NCI-H2107 treated with DMSO at 0.1 percent for 48 hours (cell line): ENCODE measurements at regions not wholly inside any gene's neighbourhood (a gene's known extent, or its start where the extent isn't known, plus 50 kb on each side); places are given as distances from the start of the nearest gene placed in this dataset.

Experiments
- DNase-seq: peaks from one replicate; lab custom pipeline; 2025; ENCODE audit not compliant: unreplicated experiment; lab: John Stamatoyannopoulos, UW

DNA sequence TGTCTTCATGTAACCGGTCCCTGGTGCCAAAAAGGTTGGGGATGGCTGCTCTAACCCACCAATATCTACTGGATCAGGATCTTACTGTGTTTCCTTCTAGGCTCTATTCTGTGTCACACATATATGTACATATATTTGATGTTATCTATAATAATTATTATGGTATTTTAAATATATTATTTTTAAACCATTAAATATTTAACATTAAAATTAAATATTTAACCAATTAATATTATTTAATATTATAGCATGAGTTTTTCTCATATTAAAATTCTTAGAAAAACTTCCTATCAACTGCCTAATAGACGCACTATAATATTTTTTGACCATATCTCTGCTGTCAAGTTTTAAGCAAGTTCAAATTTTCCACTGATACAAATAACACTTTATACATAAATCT, 196.9 kb upstream of the PLET1 start:
- DNase-seq: no peak

DNA sequence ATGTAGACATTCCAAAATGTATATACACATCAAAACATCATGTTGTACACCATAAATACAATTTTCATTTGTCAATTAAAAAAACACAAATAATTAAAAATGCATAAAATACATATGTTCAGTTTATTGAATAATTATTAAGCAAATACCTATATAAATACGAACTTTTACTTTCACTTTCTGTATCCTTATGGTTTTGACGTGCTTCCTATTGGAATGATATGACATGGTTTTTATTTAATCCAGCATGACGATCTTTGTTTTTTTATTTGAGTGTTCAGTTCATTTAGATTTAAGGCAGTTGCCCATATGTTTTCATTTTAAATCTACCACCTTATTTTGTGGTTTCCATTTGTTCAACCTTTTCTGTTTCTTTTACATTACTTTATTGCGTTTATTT, 198.3 kb upstream of the PLET1 start:
- DNase-seq: no peak

DNA sequence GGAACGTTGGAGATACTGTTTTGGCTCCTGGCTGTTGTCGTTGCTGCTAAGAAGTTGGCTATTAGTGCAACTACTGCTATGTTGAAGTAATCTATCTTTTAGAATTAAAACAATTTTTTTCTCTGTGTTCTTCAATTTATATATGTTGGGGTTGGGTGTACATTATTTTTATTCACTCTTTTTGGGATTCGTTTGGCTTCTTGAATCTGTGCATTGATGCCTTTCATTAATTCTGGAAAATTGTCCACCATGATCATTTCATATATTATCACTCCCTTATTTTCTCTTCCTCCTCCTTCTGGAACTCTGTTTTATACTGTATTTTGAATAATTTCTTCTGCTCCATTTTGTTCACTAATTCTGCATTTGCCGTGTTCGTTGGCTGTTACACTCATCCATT, 199.5 kb upstream of the PLET1 start:
- no peak for DNase-seq

DNA sequence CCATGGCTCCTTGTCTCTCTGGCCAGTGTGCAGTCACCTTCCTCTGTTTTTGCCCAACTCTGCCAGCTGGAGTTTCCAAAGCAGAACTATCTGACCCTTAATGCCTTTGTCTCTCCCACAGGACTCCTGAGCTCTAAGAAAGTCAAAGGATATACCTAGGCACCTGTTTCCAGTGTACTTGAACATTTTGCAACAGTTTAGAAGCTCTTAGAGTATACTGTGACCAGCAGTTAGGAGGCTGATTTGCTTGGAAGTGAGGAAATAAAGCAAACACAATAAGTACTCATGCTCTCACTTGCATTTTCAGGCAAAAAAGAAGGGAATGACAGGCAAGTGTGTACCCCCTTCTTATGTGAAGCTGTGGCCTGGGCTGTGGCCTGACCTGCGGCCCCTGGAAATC, 204.3 kb upstream of the PLET1 start:
- no peak for DNase-seq

DNA sequence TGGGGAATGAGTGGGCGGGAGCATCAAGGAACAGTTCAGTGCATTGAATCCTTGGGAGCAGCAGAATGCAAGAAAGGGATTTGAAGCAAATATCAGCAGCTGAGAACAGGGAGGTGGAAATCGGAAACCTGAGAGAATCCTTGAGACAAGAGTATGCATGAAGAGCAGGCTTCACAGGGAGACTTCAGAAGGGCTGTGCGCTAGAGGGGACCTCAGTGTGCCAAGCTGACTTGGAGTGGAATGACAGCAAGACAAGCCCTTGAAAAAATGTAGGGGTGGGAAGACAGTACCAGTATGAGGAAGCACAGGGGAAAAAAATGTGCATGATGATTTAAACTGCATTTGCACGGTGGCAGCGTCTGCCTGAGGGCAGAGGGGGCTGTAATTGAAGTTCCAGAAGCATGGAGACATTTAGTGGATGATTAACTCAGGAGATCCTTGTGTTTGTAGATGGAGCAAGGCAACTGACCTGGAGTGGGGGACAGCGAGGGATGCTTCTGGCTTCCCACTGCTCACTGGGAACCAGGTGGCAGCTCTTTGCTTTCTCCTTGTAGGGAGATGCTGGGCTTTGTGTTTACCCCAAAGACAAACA, 204.9 kb upstream of the PLET1 start:
- DNase-seq: no peak

DNA sequence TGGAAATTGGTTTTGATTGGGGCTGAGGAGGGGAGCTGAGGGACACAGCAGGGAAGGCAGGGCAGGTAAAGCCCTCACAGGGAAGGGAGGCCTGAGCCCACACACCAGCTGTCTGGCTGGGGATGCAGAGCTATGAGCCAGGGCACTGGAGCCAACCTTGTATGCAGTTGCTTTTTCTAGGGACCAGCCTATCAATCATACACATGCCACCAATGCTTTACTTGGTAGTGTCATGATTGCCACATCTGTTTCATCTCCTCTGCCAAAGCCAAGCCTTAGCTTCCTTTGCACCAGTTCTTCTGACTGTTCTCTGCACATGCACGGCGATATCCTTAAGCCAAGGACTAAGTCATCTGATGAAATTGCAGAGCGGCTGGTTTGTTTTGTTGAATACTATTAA, 207.1 kb upstream of the PLET1 start:
- DNase-seq: no peak

DNA sequence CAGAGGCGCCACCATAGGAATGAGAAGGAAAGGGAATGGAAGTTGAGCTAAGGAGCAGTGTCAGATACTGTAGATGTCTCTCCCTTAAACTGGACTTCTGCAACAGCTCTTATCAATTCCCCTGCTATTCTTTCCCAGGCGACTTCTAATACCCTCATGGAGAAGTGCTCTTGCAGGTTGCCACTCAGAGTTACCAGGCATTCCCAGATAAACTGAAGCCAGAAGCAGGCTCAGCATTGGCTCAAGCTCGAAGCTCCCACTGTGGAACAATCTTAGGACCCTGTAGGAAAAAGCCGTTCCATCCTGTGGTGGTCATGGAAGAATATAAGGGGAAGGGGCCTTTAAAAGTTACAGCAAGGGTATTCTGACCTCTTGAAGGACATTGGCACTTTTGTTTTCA, 208.7 kb upstream of the PLET1 start:
- DNase-seq: no peak

DNA sequence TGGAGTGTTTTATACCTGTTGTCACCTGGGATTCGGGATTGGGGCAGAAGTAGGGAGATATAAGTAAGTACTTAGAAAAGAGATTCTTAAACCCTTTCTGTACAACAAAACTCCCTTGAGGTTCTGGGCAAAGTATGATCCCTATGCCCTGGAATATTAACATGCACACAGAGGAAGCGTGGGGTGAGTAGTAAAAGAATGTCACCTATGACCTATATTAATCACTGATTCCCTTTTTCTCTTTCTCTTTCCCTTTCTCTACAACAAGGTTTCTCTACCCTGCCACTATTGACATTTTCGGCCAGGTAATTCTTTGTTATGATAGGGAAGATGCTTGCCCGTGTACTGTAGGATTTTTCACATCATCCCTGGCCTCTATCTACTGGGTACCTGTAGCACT, 209.7 kb upstream of the PLET1 start:
- DNase-seq: no peak

DNA sequence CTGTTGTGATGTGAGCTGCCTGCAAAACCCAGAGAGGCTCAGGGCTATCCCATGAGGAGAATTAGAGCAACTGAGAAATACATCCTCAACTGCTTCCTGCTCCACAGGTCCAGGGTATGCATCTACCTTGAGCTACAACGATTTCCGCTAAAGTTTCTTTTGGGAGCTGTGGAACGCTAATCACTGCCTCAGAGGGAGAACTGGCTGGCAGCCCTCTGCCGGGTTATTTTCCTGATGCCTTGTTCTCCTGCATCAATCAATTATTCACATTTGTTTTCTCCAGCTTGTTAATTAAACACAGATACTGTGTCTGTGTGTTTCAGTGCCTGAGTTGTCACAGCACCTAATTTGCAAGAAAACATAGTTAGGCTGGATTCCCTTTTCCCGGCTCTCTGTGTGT, 211.1 kb upstream of the PLET1 start:
- no peak for DNase-seq

DNA sequence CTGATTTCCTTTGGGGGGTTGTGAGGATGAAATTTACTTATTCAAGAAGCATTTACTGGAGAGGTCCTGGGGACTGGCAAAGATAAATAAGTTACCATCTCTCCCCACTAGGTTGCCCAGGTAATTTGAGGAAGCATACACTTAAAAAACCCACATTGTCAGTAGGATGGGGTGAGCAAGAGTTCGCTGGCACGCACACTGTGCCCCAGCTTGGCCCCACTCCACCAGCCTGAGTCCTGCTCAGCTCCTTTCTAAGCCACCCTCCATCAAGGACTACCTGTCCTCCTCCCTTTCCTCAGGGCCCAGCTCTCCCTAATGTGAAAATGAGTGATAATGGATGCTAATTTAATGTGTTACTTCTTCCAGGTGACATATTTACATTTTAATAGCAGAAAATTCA, 216.5 kb upstream of the PLET1 start:
- DNase-seq: no peak

DNA sequence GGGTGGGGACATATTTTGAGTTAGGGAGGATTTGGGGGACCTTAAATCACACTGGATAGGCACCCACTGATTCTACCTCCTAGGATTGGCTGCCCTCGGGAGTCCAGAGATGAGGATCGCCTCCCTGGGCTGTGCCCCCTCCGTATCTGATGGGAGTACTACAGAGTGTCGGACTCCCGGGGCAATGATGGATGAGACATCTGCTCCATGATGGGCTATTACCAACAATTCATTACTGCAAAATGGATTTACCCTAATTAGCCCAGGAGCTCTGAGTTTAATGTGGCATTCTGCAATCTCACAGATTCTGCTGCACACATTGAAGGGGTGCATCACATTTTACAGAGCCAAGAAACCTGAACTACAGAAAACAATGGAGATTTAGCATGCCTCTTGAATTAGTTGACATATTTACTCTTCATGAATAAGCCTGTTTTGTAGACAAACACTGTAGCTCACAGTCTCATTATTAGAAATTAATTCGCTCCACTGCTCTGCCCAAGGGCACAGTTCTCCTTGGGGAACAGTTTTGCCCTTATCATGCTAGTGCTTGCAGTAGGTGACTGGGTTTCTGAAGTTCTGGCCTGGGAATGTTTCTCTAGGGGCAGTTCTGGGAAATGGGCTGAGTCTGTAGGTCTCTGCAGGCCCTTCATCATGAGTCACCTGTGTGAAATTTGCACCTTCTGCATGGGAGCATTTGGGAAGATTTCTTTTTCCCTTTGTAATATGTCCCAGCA, 217.1 kb upstream of the PLET1 start:
- no peak for DNase-seq

DNA sequence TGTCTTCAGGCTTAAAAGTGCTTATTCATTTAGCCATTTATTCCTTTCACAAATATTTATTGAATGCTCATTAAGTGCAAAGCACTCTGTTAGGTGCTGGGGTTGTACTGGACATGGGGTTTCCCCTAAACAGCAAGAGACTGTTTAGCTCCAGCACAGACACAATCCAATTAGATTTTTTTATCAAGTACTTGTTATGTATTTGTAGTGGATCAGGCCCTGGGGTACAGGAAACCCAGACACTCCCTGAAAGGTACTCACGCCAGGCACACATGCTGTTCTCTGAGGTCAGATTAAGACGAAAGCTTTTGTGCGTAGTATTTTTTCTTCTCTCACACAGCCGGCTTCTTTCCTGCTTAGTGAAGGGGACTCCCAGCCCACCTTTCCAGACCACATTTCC, 218.1 kb upstream of the PLET1 start:
- no peak for DNase-seq

DNA sequence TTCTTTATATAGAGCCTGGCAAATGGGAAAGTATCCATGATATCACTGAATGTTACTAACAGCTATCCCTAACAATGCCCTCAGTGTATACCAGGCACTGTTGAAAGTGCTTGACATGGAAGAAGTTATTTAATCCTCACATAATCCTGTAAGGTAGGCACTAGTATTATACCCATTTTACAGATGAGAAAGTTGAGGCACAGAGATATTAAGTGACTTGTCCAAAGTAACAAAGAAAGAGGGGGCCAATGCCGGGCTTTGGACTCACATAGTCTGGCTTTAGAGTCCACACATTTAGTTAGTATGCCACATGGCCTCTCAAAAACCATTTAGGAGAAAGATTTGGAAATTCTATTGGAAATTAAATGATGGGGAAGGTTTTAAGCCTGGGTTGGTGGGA, 220.8 kb upstream of the PLET1 start:
- DNase-seq: no peak

DNA sequence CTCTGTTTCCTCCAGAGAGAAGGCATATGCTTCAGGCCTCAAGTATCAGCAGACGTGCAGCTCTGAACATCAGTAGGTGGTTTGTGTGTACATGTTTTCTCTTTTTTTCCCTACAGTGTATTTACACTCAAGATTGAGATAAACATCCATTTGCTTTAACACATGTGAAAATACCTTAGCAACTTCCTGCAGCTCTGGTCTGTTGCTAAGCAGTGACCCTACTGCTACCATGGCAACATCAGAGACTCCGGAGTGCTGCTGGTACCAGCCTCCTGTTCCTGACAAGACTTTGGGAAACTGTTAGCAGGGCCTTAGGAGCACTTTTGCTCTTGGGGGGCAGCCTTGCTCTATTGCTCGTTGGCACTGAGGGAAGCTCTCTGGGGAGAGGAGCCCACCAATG, 221.2 kb upstream of the PLET1 start:
- DNase-seq: no peak

DNA sequence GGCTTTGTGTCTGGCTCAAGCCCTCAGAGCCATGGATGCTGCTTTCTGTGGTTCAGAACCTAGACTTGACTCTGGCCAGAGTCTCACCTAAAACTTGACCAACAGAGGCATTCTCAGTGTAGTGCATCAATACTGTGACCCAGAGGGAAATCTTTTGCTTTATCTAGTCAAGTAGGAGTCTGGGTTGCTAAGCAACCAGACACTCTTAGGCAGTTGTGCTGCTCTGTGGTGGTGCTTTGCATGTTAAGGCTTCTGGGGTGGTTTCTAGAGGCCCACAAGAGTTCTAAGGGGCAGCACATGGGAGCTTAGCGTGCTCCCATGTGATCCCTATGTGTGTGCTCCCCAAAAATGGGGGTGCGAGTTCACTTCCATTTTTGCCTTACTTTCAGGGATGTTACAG, 224.6 kb upstream of the PLET1 start:
- no peak for DNase-seq

DNA sequence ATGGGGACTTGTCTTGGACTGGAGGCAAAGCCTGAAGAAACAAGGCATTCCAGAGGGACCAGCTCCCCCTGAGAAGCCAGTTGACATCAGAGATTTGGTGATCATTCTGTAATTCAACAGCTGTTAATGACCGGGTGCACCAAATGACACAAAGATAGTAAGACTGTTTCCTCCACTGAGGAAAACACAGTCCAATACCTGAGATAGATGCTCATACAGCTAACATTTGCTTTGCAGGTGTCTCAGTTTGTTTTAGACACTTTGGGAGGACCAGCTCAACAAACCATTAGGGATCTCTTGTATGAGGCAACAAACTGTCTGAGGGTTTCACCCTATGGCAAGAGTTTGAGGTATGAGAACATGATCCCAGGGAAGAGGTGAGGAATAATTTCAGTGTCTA, 237.2 kb upstream of the PLET1 start:
- DNase-seq: no peak

DNA sequence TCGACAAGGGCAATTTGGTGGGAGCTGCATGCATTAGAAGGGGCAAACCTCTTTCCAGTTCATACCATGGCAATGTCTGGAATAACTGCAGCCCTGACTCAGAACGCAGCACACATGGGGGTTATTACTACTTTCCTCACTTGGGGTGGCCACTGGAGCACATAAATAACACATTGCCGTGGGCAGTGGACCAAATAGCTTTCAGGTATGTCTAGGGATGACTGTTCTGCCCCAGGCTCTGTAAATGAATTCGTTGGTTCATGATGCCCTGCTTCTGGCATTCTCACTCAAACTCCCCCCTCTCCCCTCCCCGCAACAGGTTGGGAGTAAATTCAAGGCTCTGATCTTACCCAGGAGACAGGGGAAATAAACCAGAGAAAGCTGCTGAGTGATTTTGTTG, 238.0 kb upstream of the PLET1 start:
- DNase-seq: no peak

DNA sequence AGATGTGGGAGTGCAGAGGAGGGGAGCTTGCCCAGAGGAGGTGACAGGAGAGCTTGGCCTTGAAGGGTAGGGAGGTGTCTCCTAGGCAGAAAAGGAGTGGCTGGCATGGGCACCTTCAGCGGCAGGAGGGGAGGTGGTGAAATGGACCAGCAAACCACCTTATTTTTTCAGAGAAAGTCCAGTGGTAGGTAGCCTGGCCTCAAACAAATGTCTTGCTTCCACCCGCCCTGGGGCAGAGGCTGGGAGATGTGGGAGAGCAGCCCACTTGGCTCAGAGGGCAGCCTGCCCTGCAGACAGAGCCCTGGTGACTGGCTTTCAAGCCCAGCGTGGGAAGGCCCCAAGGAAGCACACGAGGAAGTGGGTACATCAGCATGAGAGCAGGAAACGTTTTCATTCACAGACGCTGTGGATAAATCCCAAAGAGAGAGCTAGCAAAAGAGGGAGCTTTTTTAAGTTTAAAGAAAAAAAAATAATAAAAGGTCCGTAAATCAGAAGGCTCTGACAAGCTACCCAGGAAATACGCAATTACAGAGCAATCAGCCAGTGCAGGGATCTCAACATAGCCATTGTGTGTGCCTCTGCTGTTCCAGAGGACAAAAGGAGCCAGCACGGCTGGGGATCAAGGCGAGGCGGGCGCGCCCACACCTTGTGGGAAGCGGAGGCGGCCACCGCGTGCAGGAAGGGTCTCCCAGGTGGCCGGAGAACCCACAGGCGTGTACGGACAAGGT, 238.7 kb upstream of the PLET1 start:
- no peak for DNase-seq

DNA sequence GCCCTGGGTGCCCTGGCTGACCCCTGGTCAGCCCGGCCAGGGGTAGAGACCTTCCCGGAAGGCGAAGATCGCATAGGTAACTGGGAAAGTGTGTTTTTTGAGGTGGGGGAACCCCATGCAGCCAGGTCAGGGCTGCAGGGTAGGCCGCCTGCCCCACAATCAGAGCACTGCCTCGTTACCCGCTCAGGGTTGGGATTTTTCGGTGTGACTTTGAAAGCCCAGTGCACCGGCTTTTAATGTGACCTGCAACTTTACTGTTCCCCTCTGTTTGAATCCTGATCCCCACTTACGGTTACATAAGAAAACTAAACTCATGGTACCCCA, 239.2 kb upstream of the PLET1 start:
- no peak for DNase-seq

DNA sequence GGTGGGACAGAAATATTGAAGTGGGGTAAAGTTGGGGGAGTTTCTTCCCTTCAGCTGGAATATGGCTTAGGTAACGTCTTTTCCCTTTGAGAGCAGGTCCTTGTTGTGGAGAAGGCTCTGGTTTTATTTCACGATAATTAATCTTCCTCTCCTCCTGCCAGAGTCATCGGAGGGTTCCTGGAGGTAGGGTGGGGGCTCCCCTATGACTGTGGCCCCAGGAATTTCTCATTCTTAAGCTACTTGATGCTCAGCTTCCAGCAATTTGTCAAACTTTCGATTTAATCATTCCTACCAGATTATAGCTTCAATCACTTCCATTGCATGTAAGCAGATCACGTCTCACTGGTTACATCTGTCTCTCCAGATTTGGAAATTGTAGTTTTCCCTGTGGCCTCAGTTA, 242.8 kb upstream of the PLET1 start:
- no peak for DNase-seq

DNA sequence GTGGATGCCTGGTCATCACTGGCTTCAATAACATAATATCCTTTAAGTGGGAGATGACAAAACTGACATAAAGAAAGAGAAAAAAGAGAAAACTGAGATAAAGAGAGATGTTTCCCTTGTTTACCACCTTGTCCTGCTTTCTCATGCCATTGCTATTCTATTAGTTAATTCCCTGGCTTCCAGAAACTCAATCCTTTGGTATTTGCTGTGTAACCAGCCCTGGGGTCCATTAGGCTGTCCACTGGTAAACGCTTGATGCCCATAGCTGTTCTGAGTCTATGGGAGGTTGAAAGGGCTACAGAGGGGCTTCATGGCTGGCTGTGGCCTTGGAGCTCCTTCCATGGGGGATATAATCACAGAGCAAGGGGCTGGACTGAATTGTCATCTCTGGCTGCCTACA, 243.4 kb upstream of the PLET1 start:
- no peak for DNase-seq

DNA sequence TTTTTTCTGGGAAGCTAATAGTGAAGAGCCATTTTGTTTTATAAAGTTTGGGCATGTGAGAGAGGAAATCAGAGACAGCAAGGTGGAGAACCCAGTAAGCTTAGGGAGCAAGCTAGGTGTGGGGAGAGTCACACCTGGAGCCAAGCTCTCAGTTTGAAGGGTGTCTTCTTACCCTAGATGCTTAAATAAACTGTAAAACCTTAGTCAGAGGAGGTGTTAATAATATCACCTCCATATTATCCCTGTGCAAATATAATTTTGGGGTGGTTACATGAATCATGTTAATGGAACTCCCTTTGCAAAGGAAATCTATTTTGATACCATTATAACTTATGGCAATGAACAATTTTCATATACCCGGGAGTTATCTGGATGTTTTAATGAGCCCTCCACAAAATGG, 246.2 kb upstream of the PLET1 start:
- no peak for DNase-seq

DNA sequence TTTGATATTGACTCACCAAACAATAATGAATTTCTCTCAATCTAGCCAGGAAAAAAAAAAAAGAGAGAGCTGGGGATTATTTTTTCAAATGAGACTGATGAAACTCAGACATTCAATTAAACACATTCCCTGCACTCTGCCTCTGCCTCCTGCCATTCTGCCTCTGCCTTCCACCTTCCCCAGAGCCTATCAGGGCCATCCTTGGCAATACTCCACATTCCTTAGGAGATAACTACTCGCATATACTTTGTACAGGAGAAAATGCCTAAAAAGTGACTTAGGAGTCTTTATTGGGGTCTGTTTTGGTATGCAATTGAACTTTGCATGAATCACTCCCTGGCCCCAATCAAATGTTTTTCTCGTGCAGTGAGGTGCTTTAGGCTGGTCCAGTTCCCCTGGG, 246.6 kb upstream of the PLET1 start:
- no peak for DNase-seq
